ENCODE measurements at regions not wholly inside any gene's neighbourhood (a gene's known extent, or its start where the extent isn't known, plus 50 kb on each side); places are given as distances from the start of the nearest gene placed in this dataset.

DNA sequence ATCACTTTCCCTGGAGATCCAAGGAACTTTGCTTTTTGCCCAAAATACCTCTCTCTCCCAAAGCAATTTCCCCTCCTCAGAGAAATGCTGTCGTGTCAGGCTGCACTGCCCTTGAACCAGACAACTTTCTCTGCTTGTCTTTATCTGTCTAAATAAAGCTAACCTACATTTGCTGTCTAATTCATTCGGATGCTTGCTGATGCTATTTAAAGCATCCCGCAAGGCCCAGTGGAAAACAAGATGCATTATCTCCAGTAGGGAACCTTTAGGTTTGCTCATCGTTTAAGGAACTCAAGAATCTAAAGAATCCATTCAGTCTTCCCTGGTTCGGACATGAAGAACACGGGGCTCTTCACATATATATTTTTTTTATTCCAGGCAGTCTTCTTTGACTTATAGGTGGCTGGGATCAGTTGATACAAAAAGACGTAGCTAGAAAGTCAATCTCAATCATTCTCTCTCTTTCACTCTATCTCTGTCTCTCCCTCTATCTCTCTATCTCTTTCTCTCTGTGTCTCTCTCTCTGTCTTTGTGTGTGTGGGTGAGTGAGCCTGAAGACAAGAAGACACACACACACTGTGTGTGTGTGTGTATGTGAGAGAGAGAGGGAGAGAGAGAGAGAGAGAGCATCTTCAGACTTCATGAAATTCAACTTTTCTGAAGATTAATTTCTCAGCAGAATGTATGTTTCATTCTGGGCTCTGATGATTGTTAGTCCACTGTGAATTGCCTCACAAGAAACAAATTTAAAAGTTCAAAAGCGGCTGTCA is 92.8 kb upstream of the MKLN1 start:
- no peak for DNase-seq

GRCh38 chr7:131235489-131236317 is 92.0 kb upstream of the MKLN1 start:
- DNase-seq: peak; percentile 28 to 93 (median 63)

DNA sequence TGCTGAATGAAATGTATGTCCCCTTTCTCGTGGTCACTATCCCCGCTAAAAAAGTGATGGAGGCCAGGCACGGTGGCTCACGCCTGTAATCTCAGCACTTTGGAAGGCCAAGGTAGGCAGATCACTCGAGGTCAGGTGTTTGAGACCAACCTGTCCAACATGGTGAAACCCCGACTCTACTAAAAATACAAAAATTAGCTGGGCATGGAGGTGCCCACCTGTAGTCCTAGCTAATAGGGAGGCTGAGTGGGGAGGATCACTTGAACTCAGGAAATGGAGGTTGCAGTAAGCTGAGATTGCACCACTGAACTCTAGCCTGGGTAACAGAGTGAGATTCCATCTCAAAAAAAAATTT is 91.4 kb upstream of the MKLN1 start:
- DNase-seq: no peak

GRCh38 chr7:131238347-131238931 is 89.2 kb upstream of the MKLN1 start:
- DNase-seq: peak in 1 of 5 donors; percentile 36

- DNase-seq: no peak
These were observed 86.3 kb upstream of the MKLN1 start for GRCh38 chr7:131241386-131241785.

DNA sequence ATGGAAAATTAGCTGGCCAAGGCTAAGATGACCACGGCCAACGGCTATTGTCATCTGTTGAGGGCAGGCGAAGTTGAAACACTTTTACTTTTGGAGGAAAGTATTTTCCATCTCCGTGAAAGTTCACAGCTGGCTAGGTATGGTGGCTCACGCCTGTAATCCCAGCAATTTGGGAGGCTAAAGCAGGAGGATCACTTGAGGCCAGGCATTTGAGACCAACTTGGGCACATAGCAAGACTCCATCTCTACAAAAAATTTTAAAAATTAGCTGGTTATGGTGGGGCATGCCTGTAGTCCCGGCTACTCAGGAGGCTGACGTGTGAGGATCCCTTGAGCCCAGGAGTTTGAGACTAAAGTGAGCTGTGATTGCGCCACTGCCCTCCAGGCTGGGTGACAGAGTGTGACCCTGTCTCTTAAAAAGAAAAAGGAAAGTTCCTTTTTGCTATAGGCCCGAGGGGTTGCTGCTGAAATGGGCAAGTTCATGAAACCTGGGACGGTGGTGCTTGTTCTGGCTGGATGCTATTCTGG is 85.5 kb upstream of the MKLN1 start:
- no peak for DNase-seq

DNA sequence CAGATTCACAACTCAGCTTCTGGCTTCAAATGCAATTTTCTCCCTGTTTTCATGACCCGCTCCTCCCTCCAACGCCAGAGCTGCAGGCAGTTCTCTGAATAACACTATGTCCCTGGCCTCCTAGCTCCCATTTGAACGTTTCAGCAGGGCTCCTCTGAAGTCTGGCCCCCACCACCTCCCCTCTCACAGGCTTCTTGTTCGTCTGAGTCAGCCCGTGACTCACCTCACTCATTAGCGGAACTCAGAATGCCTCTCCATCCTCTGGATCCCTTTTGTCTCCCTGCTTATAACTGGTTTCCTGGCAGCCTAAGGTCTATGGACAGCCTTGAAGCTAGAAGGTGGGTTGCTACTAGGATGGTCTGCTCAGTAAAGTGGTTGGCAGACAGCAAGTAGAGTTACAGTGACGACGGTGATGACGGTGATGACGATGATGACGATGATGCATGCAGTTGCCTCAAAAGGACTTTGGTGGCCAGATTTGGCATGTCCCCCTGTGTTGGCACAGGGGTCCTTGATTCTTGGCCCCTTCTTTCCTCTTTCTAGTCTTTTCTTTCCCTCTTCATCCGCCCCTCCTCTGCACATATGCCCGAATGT is 83.3 kb upstream of the MKLN1 start:
- DNase-seq: no peak

DNA sequence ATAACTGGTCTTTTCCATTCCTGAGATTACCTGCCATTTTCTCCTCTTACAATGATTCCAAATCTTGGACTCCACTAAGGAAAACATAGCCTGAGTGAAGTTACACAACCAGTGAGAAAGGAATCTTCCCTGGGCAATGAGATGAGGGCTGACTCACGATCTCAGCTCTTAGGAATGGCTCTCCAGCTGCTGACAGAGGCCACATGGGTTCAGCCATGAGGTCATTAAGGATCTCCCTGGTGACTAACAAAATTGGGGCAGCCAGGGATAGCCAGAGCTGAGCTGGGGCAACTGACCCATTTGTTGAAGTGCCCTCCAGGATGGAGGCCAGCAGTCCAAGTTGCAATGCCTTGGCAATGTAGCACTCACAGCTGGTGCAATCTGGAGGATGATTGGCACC is 78.7 kb upstream of the MKLN1 start:
- DNase-seq: no peak

GRCh38 chr7:131249483-131249882 is 78.2 kb upstream of the MKLN1 start:
- DNase-seq: no peak

DNA sequence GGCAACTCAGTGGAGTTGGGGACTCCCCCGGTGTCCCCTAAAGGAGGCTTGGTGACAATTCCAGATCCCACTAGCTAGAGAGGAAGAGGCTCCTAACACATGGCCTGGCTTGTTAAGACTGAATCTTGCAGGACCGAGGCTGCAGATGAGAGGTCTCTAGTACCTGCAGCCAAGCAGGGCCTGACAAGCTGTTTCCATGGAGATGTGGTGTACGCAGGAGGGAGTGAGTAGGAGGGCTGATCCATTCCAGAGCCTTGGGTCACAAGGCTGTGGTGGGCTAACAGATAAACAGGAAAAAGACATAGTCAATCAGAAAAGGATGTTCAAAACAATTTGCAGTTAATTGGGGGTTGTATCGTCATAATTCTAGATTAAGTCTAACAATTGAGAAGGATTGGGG is 77.3 kb upstream of the MKLN1 start:
- DNase-seq: no peak

GRCh38 chr7:131251371-131251770 is 76.3 kb upstream of the MKLN1 start:
- no peak for DNase-seq

GRCh38 chr7:131252976-131253375 is 74.7 kb upstream of the MKLN1 start:
- DNase-seq: no peak

DNA sequence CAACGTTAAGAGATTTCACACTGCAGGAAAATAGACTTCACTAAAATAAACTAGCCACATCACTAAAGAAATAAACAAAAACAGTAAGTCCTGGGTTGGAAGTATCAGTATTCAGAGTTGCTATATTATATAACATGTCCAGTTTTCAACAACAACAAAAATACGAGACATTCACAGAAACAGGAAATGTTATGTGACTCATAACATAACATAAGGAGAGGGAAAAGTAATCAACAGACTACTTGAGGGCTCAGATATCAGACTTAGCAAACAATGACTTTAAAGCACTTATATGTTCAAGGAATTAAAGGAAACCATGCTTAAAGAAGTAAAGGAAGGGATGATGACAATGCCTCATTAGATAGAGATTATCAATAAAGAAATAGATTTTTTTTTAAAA is 73.5 kb upstream of the MKLN1 start:
- DNase-seq: no peak

DNA sequence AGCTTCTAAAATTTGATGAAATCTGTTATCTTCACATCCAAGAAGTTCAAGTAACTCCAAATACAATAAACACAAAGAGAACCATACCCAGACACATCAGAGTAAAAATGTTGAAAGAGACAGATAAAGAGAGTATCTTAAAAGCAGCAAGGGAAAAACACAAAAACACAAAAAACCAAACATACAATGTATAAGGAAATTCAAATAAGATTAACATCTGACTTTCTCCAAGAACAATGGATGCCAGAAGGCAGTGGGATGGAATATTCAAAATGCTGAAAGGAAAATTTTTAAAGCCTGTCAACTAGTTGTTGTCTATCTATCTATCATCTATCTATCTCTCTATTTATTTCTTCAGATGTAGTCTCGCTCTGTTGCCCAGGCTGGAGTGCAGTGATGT is 72.4 kb upstream of the MKLN1 start:
- DNase-seq: no peak

DNA sequence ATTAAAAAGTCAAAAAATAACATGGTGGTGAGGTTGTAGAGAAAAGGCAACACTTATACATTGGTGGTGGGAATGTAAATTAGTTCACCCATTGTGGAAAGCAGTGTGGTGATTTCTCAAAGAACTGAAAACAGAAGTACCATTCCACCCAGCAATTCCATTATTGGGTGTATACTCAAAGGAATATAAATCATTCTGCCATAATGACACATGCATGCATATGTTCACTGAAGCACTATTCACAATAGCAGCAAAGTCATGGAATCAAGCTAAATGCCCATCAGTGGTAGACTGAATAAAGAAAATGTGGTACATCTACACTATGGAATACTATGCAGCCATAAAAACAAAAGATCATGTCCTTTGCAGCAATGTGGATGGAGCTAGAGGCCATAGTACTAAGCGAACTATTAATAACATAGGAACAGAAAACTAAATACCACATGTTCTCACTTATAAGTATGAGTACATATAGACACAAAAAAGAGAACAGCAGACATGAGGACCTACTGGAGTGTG is 66.1 kb upstream of the MKLN1 start:
- DNase-seq: no peak

DNA sequence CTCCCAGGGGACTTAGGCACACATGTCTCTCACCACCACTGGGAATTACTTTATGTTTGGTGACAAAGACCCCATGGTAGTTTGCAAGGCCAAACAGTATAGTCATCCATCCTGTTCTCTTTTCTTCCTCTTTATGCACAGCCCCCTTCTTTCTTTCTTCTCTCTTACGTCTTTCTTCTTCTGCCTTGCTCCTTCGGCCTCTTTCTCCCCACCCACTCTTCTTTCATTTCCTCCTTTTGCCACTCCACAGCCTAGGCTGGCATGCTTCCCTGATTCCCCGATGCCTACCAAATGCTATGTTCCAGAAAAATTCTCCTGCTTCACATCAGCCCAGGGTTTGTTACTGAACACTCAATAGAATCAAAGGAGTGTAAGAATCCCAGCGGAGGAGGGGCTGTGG is 62.4 kb upstream of the MKLN1 start:
- DNase-seq: no peak

DNA sequence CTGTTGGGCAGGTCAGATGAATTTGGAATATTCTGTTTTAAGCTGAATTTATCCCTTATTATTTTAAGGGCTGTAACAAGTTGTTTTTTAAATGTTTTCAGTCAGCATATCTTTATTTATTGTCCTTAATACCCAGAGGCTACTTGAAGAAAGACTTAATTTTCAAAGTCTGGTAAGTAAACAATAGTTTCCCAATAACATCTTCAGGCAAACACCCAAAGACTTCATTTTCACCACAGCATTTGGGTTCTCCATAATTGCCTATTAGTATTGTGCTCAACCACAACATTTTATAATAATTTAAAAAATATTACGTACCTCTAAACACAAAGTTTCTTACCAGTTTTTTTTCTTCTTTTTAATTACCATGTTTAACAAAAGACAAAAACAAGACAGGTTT is 60.0 kb upstream of the MKLN1 start:
- DNase-seq: no peak

- no peak for DNase-seq
These were observed 58.8 kb upstream of the MKLN1 start for GRCh38 chr7:131268906-131269305.

DNA sequence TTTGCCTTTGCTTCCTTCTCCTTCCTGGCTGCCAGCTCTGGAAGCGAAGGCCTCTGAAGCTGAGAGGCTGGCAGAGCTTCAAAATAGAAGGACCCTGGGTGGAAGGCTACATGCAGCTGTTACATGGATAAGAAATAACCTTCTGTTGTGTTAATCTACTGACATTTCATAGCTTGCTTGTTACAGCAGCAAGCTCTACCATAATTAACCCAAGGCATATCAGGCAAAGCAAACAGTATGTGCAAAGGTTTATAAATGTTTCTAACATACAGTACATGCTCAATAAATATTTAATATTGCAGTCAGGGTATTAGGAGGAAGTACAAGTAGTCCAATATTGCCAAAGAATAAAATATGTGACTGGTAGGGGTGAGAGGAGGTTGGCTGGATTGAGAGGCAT is 55.6 kb upstream of the MKLN1 start:
- no peak for DNase-seq

DNA sequence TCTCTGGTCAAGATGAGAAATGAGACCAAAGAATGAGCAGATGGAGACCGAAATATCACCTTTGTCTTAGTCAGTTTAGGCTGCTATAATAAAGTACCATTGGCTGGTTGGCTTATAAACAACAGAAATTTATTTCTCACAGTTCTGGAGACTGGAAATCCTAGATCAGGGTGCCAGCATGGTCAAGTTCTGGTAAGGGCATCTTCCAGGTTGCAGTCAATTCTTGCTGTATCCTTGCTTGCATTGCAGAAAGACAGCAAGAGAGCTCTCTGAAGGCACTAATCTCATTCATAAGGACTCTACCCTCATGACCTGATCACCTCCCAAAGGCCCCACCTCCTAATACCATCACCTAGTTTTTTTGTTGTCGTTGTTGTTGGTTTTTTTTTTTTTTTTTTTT is 52.7 kb upstream of the MKLN1 start:
- no peak for DNase-seq

- no peak for DNase-seq
These were observed 51.5 kb upstream of the MKLN1 start for GRCh38 chr7:131276190-131276589.

DNA sequence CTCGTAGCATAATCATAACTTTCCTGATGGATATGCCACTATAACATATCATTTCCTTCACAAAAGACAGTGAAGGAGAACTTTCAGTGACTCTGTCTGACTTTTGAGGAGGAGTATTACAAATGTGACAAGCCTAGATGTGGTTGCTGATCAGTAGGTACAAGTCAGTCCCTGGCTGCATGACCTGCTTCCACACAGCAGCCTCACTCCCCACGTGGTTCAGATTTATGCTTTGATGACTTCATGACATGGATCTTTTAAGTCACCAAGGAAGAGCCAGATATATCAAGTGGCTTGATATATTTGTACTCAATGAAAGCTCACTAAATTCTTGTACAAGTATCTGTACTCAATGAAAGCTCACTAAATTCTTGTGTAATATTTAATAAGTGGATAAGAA is 50.9 kb upstream of the MKLN1 start:
- no peak for DNase-seq

All from T-helper 1 cell (primary cell).